Stimulated activated memory B cell treated with anti-CD40 and anti-IgM and Interleukin-4, amounts not matched to agents 10 μg/mL and 1 μg/mL and 100 μg/mL, for 72 hours (primary cell): ENCODE measurements at regions not wholly inside any gene's neighbourhood (a gene's known extent, or its start where the extent isn't known, plus 50 kb on each side); places are given as distances from the start of the nearest gene placed in this dataset.

Experiments used
- ATAC-seq: fragments of 150-1000 bp; cut with Tn5 transposase; 2 replicates; pipeline ENCODE4 v1.10.0; 2021
- H3K27ac Mint-ChIP-seq: one replicate; pipeline ENCODE4 v1.8.0; 2022; ENCODE audit warnings: mild to moderate bottlenecking, mixed read lengths
- H3K27me3 Mint-ChIP-seq: one replicate; pipeline ENCODE4 v1.8.0; 2022; ENCODE audit warnings: mixed read lengths
- H3K36me3 Mint-ChIP-seq: one replicate; pipeline ENCODE4 v1.8.0; 2022; ENCODE audit warnings: mixed read lengths
- H3K4me1 Mint-ChIP-seq: one replicate; pipeline ENCODE4 v1.8.0; 2022; ENCODE audit warnings: mixed read lengths
- H3K4me3 Mint-ChIP-seq: one replicate; pipeline ENCODE4 v1.8.0; 2022; ENCODE audit warnings: mild to moderate bottlenecking, moderate library complexity, mixed read lengths
- H3K9me3 Mint-ChIP-seq: one replicate; pipeline ENCODE4 v1.8.0; 2022; ENCODE audit warnings: mixed read lengths

- no peak for ATAC-seq
- no peak overlapping the region for H3K4me3 Mint-ChIP-seq
- peaks cover 10% of the 10 kb centered on the region for H3K9me3 Mint-ChIP-seq
- H3K4me1 Mint-ChIP-seq: no peaks in the 10 kb centered on the region
- H3K27me3 Mint-ChIP-seq: no peaks in the 10 kb centered on the region
- no peak overlapping the region for H3K27ac Mint-ChIP-seq
- no peaks in the 10 kb centered on the region for H3K36me3 Mint-ChIP-seq
Observed at GRCh38 chr4:45640281-45640680, 483.6 kb downstream of the GABRG1 start.

DNA sequence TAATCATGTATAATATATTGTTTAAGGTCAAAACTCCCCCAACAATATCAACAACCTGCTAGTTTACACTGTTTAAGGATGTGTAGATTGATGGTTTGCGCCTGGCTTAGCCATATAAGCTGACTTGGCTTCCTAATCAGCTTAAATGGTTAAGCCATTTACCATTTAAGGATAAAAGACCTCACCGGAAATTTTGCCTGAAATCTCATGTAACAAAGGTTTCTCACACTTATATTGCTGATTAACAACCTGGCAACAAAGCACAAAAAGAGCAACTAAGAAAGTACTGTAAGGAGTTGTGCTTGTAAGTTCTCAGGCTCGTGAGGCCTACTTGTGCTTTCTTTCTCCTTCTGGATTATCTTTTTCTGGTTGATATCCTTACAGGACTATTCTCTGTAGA is 485.2 kb downstream of the GABRG1 start:
- Mint-ChIP-seq H3K36me3 (no peaks in the 10 kb centered on the region), H3K27ac (no peak overlapping the region), H3K4me3 (no peak overlapping the region), H3K4me1 (no peaks in the 10 kb centered on the region), H3K9me3 (peaks cover 13% of the 10 kb centered on the region), H3K27me3 (no peaks in the 10 kb centered on the region)
- no peak for ATAC-seq

DNA sequence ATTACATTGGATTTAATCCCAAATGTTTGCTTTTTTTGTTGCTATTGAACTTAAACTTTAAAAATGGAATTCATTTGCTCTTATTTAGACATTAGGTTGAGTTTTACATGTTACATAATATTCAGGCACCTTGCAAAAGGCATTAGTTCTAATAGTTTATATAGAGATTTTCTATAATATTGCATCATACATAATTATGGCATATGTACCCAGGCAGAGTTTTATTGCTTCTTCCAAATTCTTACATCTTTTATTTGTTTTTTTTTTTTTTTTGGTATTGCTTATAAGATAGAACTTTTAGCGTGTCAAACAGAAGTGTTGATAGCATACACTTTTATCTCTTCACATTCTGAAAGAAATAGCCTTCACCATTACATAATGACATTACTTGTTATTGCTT is 487.7 kb downstream of the GABRG1 start:
- Mint-ChIP-seq H3K27me3 (no peaks in the 10 kb centered on the region), H3K36me3 (no peaks in the 10 kb centered on the region), H3K4me3 (no peak overlapping the region), H3K27ac (no peak overlapping the region), H3K4me1 (no peaks in the 10 kb centered on the region), H3K9me3 (peaks cover 12% of the 10 kb centered on the region)
- no peak for ATAC-seq

DNA sequence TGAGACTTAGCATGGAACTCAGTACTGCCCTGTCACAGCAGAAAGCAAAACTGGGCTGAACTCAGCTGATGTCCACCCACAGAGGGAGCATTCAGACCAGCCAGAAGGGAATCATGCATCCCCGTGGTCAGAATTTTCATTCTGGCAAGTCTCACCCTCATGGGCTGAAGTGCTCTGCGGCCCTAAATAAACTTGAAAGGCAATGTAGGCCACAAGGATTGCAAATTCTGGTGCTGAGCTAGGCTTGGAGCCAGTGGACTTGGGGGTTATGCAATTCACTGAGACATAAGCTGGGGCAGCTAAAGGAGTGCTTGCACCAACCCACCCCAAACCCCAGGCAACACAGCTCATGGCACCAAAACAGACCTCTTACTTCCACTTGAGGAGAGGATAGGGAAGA is 494.1 kb downstream of the GABRG1 start:
- Mint-ChIP-seq H3K4me1 (no peaks in the 10 kb centered on the region), H3K36me3 (no peaks in the 10 kb centered on the region), H3K27me3 (no peaks in the 10 kb centered on the region), H3K4me3 (no peak overlapping the region), H3K27ac (no peak overlapping the region), H3K9me3 (peaks cover 10% of the 10 kb centered on the region)
- no peak for ATAC-seq

DNA sequence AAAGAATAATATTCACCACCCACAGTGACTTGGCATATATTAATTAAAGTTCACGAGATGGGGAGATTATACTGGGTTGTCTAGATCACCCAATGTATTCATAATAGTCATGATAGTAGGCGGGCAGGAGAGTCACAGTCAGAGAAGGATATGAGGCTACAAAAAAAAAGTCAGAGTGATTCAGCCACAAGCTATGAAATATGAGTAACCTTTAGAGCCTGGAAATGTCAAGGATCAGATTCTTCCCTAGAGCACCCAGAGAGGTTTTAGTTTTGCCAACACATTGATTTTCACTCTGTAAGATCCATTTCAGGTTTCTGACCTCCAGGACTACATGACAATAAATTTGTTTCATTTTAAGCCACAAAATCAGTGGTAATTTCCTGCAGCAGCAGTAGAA is 501.9 kb downstream of the GABRG1 start:
- Mint-ChIP-seq H3K4me3 (no peak overlapping the region), H3K9me3 (no peaks in the 10 kb centered on the region), H3K4me1 (no peaks in the 10 kb centered on the region), H3K27me3 (no peaks in the 10 kb centered on the region), H3K36me3 (no peaks in the 10 kb centered on the region), H3K27ac (no peak overlapping the region)
- no peak for ATAC-seq

DNA sequence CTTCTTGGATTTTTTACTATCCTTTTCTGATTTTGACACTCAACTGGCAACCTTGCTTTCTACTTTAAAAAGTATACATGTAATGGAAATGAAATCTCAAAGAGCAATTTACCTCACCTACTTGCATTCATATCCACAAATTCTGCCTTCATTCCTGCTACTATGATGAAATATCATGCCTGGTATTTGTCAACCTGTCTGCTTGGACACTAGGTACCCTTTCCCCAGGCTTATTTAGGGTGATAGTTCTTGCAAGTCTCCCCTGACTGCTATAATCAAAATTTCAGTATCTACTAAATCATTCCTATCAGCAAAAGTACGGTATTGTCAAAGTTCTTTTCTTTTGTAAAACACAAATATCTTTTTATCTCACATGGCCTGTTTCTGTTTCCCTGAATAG is 503.0 kb downstream of the GABRG1 start:
- H3K4me3 Mint-ChIP-seq: no peak overlapping the region
- H3K27ac Mint-ChIP-seq: no peak overlapping the region
- H3K9me3 Mint-ChIP-seq: no peaks in the 10 kb centered on the region
- no peaks in the 10 kb centered on the region for H3K27me3 Mint-ChIP-seq
- H3K4me1 Mint-ChIP-seq: no peaks in the 10 kb centered on the region
- no peak for ATAC-seq
- no peaks in the 10 kb centered on the region for H3K36me3 Mint-ChIP-seq

GRCh38 chr4:45596379-45597101 is 527.3 kb downstream of the GABRG1 start:
- H3K4me1 Mint-ChIP-seq: no peaks in the 10 kb centered on the region
- H3K27me3 Mint-ChIP-seq: no peaks in the 10 kb centered on the region
- no peaks in the 10 kb centered on the region for H3K9me3 Mint-ChIP-seq
- no peaks in the 10 kb centered on the region for H3K36me3 Mint-ChIP-seq
- ATAC-seq: no peak
- H3K4me3 Mint-ChIP-seq: no peak overlapping the region
- no peak overlapping the region for H3K27ac Mint-ChIP-seq

DNA sequence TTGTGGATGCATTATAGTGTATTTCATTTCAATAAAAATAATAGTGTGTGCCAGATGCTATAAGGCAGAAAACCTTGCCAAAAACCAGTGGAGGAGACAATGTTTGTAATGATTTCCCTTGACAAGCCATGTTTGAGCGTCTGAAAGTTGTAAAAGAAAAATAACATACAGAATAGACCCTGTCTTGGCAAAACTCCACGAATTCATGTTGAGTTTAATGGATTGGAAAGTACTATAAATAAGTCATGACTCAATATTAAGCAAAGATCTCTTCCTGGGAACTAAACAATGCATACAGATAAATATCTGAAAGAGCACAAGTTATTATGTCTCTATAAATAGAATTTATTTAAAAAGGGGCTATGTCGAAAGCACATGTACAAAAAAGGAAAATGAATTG is 543.5 kb downstream of the GABRG1 start:
- H3K4me3 Mint-ChIP-seq: no peak overlapping the region
- H3K27ac Mint-ChIP-seq: no peak overlapping the region
- no peak for ATAC-seq
- peaks cover 12% of the 10 kb centered on the region for H3K9me3 Mint-ChIP-seq
- no peaks in the 10 kb centered on the region for H3K36me3 Mint-ChIP-seq
- H3K27me3 Mint-ChIP-seq: no peaks in the 10 kb centered on the region
- no peaks in the 10 kb centered on the region for H3K4me1 Mint-ChIP-seq

DNA sequence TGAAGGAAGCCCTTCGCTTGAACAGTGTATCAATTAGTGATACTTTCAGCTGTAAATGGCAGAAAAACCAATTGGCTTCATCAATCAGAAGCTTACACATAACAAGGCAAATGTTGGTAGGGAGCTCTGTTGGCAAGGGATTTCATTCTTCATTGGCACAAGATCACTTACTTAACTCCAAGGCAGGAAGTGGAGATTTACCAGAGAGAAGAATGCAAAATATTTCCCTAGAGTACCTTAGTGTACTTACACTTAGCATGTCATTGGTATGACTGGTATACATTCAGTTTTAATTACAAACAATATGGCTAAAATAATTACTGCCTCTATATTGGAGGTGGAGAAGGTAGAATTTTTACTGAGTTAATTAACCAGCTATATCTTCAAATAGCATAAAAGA is 545.0 kb downstream of the GABRG1 start:
- ATAC-seq: no peak
- Mint-ChIP-seq H3K27ac (no peak overlapping the region), H3K4me1 (no peaks in the 10 kb centered on the region), H3K27me3 (no peaks in the 10 kb centered on the region), H3K9me3 (peaks cover 4% of the 10 kb centered on the region), H3K4me3 (no peak overlapping the region), H3K36me3 (no peaks in the 10 kb centered on the region)

DNA sequence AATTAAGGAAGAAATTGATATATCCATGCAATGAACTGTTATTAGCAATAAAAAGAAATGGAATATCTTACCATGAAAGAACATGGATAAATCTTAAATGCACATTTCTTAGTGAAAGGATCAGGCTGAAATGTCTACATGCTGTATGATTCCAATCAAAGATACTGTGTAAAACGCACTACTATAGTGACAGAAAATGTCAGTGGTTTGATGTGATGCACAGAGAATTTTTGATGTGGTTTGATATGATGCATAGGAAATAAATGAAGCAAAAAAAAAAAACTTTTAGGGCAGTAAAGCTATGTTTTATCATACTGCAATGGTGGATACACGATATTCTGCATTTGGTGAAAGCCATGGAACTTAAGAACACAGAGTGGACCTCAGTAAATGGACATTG is 547.6 kb downstream of the GABRG1 start:
- H3K4me1 Mint-ChIP-seq: no peaks in the 10 kb centered on the region
- no peak overlapping the region for H3K27ac Mint-ChIP-seq
- H3K4me3 Mint-ChIP-seq: no peak overlapping the region
- no peaks in the 10 kb centered on the region for H3K36me3 Mint-ChIP-seq
- H3K27me3 Mint-ChIP-seq: no peaks in the 10 kb centered on the region
- H3K9me3 Mint-ChIP-seq: peaks cover 2% of the 10 kb centered on the region
- ATAC-seq: no peak

GRCh38 chr4:45569619-45570018 is 554.2 kb downstream of the GABRG1 start:
- no peaks in the 10 kb centered on the region for H3K4me1 Mint-ChIP-seq
- no peak overlapping the region for H3K27ac Mint-ChIP-seq
- peaks cover 2% of the 10 kb centered on the region for H3K9me3 Mint-ChIP-seq
- no peak for ATAC-seq
- no peaks in the 10 kb centered on the region for H3K36me3 Mint-ChIP-seq
- H3K4me3 Mint-ChIP-seq: no peak overlapping the region
- no peaks in the 10 kb centered on the region for H3K27me3 Mint-ChIP-seq

DNA sequence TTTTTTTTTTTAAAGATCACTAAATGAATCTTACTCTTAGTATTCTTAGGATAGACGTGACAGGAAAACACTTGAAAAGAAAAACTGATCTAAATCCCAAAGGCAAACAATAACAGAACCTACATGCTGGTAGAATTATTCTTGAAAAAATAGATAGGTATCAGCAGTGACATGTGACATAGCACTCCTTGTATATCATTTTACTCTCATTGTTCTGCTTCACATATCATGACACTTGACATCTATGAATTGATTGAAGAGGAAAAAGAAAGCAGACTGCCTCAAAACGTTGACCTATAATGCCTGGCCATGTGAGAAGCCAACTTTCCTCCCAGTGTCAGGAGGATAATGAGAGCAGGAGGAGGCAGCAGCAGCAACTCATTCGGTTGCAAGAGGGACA is 555.2 kb downstream of the GABRG1 start:
- Mint-ChIP-seq H3K4me3 (no peak overlapping the region), H3K9me3 (peaks cover 2% of the 10 kb centered on the region), H3K27ac (no peak overlapping the region), H3K27me3 (no peaks in the 10 kb centered on the region), H3K4me1 (no peaks in the 10 kb centered on the region), H3K36me3 (no peaks in the 10 kb centered on the region)
- no peak for ATAC-seq

DNA sequence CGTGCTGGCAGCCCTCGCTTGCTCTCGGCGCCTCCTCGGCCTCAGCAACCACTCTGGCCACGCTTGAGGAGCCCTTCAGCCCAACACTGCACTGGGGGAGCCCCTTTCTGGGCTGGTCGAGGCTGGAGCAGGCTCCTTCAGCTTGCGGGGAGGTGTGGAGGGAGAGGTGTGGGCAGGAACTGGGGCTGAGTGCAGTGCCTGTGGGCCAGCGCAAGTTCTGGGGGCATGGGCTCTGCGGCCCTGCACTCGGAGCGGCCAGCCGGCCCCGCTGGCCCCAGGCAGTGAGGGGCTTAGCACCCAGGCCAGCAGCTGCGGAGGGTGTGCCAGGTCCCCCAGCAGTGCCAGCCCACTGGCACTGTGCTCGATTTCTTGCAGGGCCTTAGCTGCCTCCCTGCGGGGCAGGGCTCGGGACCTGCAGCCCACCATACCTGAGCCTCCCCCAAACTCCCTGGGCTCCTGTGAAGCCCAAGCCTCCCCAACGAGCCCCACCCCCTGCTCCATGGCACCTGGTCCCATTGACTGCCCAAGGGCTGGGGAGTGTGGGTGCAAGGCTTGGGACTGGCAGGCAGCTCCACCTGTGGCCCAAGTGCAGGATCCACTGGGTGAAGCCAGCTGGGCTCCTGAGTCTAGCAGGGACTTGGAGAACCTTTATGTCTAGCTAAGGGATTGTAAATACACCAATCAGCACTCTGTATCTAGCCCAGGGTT is 556.8 kb downstream of the GABRG1 start:
- Mint-ChIP-seq H3K4me1 (no peaks in the 10 kb centered on the region), H3K27me3 (no peaks in the 10 kb centered on the region), H3K9me3 (peaks cover 2% of the 10 kb centered on the region), H3K4me3 (no peak overlapping the region), H3K36me3 (no peaks in the 10 kb centered on the region), H3K27ac (no peak overlapping the region)
- no peak for ATAC-seq

GRCh38 chr4:45554423-45554822 is 569.4 kb downstream of the GABRG1 start:
- H3K4me3 Mint-ChIP-seq: no peak overlapping the region
- H3K27me3 Mint-ChIP-seq: no peaks in the 10 kb centered on the region
- ATAC-seq: no peak
- no peaks in the 10 kb centered on the region for H3K36me3 Mint-ChIP-seq
- H3K4me1 Mint-ChIP-seq: no peaks in the 10 kb centered on the region
- H3K27ac Mint-ChIP-seq: no peak overlapping the region
- peaks cover 4% of the 10 kb centered on the region for H3K9me3 Mint-ChIP-seq

- H3K27me3 Mint-ChIP-seq: no peaks in the 10 kb centered on the region
- H3K9me3 Mint-ChIP-seq: peaks cover 7% of the 10 kb centered on the region
- ATAC-seq: no peak
- no peak overlapping the region for H3K4me3 Mint-ChIP-seq
- no peaks in the 10 kb centered on the region for H3K4me1 Mint-ChIP-seq
- H3K27ac Mint-ChIP-seq: no peak overlapping the region
- H3K36me3 Mint-ChIP-seq: no peaks in the 10 kb centered on the region
Observed at GRCh38 chr4:45550766-45551366, 573.0 kb downstream of the GABRG1 start.
